ENCODE measurements at regions not wholly inside any gene's neighbourhood (a gene's known extent, or its start where the extent isn't known, plus 50 kb on each side); places are given as distances from the start of the nearest gene placed in this dataset.

- TF ChIP-seq CTCF (IDR thresholded peaks at IDR 0.05) (no peak), ZFX (IDR thresholded peaks at IDR 0.05; ENCODE audit: borderline replicate concordance) (no peak)
These were observed 99.0 kb upstream of the LIMCH1 start for GRCh38 chr4:41438931-41439297.
